Suppressor macrophage (primary cell): ENCODE measurements at regions not wholly inside any gene's neighbourhood (a gene's known extent, or its start where the extent isn't known, plus 50 kb on each side); places are given as distances from the start of the nearest gene placed in this dataset.
A peak's percentile ranks its signal among the peaks of the same experiment; 100 is the strongest.
"Not testable (repeated sequence)": the region's sequence is repeated elsewhere in the genome, so short reads cannot be mapped to it uniquely, and the experiment has no call there.

ENCODE experiments used
- DNase-seq, 4 experiments: peaks; one replicate each; pipeline ENCODE4 v3.0.0-alpha.2; 2020 to 2022

DNA sequence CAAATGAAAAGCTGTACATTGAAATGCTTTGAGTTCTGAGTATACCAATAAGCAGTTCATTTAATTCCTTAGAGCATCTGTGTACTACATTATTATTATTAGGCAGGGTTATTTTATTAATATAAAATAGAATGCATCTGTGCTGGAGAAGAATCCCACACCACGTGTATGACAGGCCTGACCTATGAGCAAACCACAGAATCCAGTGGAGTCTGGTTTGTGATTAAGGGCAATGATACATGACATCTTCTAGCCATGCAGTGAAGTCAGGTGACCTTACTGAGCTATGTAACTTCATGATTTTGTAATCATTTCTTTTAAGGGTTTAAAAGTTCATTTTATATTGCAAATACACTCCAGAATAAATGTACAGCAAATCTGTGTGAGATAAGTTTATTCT, 1165.0 kb upstream of the TENM3 start:
- no peak for DNase-seq

DNA sequence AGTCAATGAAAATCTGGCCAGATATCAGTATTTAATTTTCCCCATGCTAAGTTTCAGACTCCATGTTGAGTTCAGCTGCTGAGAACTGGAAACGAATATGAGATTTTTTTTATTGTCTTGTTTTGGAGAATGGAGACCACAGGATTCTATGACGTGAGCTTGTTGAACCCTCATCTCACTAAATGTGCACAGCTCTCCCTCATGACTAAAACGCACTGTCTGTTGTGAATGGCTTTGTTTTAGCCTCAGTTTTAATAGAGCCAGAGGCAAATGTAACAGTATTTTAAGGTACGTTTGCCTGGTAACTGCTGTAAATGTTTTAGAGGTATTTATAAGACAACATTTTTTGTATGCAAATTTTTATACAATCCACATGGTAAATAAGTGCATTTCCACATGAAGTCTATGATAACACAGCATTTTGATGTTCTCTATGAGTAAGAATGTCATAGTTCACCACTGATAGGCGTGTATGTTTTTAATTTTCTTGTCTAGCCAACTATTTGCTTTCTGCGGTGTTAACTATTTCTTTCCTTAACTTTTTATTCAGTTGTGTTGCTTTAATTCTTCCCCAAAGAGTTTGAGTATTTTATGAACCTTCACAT, 1159.3 kb upstream of the TENM3 start:
- no peak for DNase-seq

DNA sequence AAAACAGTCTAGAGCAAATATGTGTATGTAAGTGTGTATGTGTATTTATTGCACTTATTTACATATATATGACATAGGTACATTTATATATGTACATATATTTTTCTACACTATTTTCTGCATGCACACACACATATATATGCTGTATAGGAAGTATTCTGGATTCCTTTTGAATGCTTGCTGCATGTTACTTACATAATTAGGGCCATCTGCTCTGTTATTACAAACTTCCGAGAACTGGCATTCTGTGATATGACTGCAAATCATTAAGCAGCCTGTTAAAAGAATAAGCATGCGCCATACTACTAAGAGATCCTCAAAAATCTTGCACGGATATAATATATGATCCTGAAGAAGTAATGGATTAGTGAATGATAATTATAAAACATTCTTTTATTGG, 1157.6 kb upstream of the TENM3 start:
- DNase-seq: no peak

GRCh38 chr4:181105487-181105886, 1137.7 kb upstream of the TENM3 start:
- no peak for DNase-seq

DNA sequence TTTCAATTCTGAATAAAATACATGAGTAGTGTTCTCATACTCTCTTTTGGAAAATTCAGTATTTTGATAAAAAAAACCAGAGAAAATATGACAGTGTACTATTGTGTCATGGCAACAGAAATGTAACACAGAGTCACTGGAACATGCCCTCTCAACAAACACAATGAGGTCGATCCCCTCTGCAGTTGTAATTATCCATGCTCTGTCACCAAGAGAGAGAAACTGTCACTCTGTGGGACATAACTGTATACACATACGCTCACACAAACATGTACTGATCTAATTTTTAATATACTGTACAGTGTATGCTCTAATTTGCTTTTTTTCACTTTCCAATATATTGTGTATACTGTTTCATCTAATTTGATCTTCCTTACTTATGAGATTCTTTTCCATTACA, 1136.8 kb upstream of the TENM3 start:
- no peak for DNase-seq

- no peak for DNase-seq
Measured at GRCh38 chr4:181108237-181108636, 1135.0 kb upstream of the TENM3 start.

GRCh38 chr4:181119186-181119585, 1124.0 kb upstream of the TENM3 start:
- no peak for DNase-seq

DNA sequence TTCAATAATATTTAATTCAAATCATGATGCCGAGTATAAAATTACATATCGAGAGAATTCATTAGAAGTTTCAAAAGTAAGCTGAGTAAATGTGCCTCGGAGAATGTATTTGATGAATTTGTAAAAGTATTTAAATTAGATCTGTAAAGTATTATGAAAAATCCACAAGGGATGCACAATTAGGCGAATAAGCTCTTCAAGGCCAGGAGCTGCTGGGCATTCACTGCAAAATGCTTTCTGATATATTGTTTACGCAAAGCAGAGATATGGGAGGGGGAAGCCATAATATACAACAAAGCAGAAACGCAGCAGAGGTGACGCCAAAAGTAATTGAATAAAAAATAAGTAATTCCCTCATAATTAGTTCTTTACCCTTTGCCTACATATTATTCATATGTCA, 1121.5 kb upstream of the TENM3 start:
- DNase-seq: no peak

DNA sequence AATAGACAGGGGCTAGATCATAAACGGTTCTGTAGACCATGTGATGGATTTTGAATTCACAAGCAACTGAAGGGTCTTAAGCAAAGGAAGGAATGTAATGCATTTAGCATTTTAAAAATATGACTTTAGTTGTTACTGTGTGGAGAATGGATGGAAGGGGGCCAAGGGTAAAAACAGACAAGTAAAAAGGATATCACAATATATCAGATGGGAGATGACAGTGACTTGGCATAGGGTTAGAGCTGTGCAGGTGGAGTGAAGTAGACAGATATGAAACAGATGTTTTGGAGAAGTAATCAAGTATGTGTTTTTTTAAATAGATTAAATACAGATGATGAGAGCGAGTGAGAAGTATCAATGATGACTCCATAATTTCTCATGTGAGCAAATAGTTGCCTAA, 1116.0 kb upstream of the TENM3 start:
- no peak for DNase-seq

- DNase-seq: not testable (repeated sequence)
Measured at GRCh38 chr4:181130317-181130716, 1112.9 kb upstream of the TENM3 start.

- no peak for DNase-seq
Measured at GRCh38 chr4:181137351-181137750, 1105.9 kb upstream of the TENM3 start.

DNA sequence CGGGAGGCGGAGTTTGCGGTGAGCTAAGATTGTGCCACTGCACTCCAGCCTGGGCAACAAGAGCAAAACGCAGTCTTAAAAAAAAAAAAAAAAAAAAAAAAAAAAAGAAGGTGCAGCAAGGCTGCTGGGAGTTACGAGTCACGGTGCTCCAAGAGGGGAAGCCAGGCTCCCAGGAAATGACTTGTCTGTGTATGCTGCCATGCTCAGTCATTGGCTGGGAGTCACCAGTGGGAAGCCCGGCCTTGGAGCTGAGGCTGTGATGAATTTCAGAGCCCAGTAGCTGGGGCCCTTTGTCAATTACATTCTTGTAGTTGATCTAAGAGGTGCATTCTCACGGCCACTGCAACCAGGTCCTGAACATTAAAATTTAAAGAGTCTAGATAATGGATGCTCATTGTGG, 1105.1 kb upstream of the TENM3 start:
- no peak for DNase-seq

GRCh38 chr4:181140037-181140603, 1103.1 kb upstream of the TENM3 start:
- DNase-seq: no peak

- peak; percentile 76 to 85 (median 82) for DNase-seq
Measured at GRCh38 chr4:181143250-181143854, 1099.8 kb upstream of the TENM3 start.

DNA sequence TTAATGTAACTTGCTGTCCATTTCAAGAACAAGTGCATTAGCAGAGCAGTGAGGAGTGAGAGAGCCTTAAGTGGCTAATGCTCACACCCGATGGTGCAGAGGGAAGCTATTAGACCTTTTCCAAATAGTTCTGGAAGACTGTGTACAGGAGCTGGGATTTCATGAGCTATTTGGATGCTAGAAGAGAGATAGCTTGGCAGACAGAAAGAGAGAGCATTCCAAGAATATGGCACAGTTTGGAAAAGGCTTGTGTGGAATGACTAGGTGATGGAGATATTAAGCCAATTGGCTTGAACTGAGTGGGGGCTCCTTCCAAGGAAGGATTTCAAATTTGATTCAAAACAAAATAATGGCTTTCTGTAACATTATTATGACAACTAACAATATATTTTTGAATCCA, 1097.2 kb upstream of the TENM3 start:
- DNase-seq: no peak

- DNase-seq: no peak
Measured at GRCh38 chr4:181147416-181147951, 1095.7 kb upstream of the TENM3 start.

DNA sequence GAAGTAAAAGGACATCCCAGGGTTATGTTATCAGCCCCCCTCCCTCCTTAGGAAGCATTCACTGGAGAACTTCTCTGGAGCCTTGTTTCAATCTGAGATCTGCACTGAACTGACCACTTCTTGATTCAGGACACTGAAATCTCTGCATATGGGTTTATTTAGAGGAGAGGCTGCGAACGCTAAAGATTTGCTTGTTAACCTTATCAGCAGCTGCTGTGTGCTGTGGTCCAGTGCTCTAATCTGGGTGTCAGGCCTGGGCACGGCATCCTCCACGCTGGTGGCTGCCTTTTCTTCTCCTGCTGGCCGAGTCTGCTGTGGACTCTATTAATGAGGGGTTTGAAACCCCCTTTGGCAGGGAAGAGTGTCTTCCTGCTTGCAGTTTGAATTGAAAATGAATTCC, 1094.7 kb upstream of the TENM3 start:
- DNase-seq: no peak

- no peak for DNase-seq
Measured at GRCh38 chr4:181150191-181150590, 1093.0 kb upstream of the TENM3 start.

DNA sequence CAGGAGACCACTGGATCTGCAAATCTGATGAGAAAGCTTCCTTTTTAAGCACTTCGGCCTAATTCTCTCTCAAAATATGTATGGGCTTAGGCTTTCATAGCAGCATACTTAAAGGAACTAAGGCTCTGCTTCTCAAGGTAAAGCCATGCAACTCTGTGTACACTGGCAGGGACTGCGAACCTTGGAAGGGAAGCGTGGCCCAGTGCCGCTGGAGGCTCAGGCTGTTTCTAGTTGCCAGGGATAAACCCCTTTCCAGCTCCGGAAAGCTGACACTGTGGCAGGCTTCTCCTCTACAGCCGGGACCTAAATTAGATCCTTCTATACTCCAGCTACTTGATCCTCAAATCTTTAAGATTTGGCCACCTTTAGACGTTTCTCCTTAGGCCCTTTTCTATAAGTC, 1091.3 kb upstream of the TENM3 start:
- no peak for DNase-seq

GRCh38 chr4:181157647-181158046, 1085.6 kb upstream of the TENM3 start:
- no peak for DNase-seq

DNA sequence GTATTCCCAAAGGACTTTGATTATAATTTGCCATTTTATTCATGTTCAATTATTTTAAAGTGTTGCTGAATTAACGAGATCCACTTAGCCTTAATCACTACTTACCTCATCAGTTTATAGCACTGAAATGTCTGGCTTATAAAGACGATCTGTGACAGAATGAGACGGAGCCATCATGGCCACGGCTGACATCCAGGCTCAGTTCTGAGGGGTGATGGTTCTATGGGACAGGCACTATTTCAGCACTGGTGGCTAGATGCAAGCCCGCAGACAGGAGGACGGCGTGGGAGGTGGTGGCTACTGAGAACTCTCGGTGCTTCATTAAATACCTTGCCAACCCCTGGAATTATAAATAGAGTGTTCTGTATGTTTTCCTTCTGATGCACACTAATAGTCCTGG, 1084.2 kb upstream of the TENM3 start:
- DNase-seq: no peak

DNA sequence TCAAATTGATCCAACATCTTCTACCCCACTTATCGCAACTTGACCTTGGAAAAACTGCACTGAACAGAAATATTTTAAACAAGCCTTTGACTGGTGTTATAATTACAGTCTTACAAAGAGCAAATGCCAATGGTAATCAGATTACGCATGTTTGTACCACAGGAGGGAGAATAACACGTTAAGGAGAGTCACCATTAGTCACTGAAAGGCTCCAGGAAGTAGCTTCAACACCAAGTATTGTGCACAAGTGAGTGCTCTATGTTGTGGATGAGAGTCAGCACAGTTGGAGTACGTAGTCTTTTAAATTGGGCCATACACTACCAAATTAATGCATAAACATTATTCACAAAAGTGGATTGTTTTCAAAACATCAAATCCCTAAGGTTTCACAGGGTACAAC, 1081.5 kb upstream of the TENM3 start:
- no peak for DNase-seq

DNA sequence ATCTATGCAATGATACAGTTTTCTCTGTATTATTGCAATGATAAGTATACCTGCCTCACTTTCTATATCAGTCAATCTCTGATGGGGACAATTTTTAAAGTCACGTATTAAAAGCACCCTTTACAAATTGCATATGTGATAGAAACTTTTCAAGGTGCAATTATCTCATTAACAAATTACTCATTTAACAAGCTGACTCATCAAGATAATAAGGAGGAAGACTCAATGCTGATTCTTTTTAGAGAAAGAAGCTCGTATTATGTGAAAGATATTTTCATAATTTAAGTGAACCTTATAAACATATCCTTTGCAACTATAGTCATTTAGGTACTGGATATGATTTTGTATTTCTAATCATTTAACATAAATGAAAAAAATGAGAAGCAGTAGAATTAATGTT, 1080.9 kb upstream of the TENM3 start:
- no peak for DNase-seq

GRCh38 chr4:181162676-181163075, 1080.5 kb upstream of the TENM3 start:
- no peak for DNase-seq
